ENCODE measurements at regions not wholly inside any gene's neighbourhood (a gene's known extent, or its start where the extent isn't known, plus 50 kb on each side); places are given as distances from the start of the nearest gene placed in this dataset.

GRCh38 chr21:37967036-37967435 is 50.8 kb upstream of the KCNJ6 start:
- no peak for DNase-seq

GRCh38 chr21:37968744-37969143 is 52.5 kb upstream of the KCNJ6 start:
- no peak for DNase-seq

GRCh38 chr21:37970548-37970947 is 54.3 kb upstream of the KCNJ6 start:
- no peak for DNase-seq

- no peak for DNase-seq
Observed at GRCh38 chr21:37971390-37971950, 55.2 kb upstream of the KCNJ6 start.

- no peak for DNase-seq
Observed at GRCh38 chr21:37974081-37974480, 57.8 kb upstream of the KCNJ6 start.

GRCh38 chr21:37982496-37983318 is 66.5 kb upstream of the KCNJ6 start:
- no peak for DNase-seq

- DNase-seq = no peak
Observed at GRCh38 chr21:37983336-37984095, 67.3 kb upstream of the KCNJ6 start.

- DNase-seq = no peak
Observed at GRCh38 chr21:37984416-37984815, 68.2 kb upstream of the KCNJ6 start.

GRCh38 chr21:37986000-37986399 is 69.7 kb upstream of the KCNJ6 start:
- DNase-seq = no peak

- no peak for DNase-seq
Observed at GRCh38 chr21:37986751-37987399, 70.6 kb upstream of the KCNJ6 start.

- DNase-seq = no peak
Observed at GRCh38 chr21:37987668-37988067, 71.4 kb upstream of the KCNJ6 start.

- no peak for DNase-seq
Observed at GRCh38 chr21:37993071-37993470, 76.8 kb upstream of the KCNJ6 start.

- DNase-seq = no peak
Observed at GRCh38 chr21:37994211-37994610, 78.0 kb upstream of the KCNJ6 start.

- no peak for DNase-seq
Observed at GRCh38 chr21:38012672-38013071, 96.4 kb upstream of the KCNJ6 start.

GRCh38 chr21:38013741-38014140 is 97.5 kb upstream of the KCNJ6 start:
- DNase-seq = no peak

GRCh38 chr21:38014298-38014697 is 98.0 kb upstream of the KCNJ6 start:
- DNase-seq = no peak

GRCh38 chr21:38027901-38028498 is 111.7 kb upstream of the KCNJ6 start:
- DNase-seq = no peak

GRCh38 chr21:38032082-38032801 is 116.0 kb upstream of the KCNJ6 start:
- no peak for DNase-seq

GRCh38 chr21:38036016-38036415 is 119.8 kb upstream of the KCNJ6 start:
- DNase-seq = no peak

GRCh38 chr21:38037416-38037815 is 121.2 kb upstream of the KCNJ6 start:
- DNase-seq = no peak

- DNase-seq = no peak
Observed at GRCh38 chr21:38039369-38039768, 123.1 kb upstream of the KCNJ6 start.

- DNase-seq = no peak
Observed at GRCh38 chr21:38039841-38040240, 123.6 kb upstream of the KCNJ6 start.
